A673 (cell line): ENCODE measurements at regions not wholly inside any gene's neighbourhood (a gene's known extent, or its start where the extent isn't known, plus 50 kb on each side); places are given as distances from the start of the nearest gene placed in this dataset.

Experiments used
- CTCF ChIP-seq: fragments of 300-800, 200-600 bp; sonication (generic); conservative IDR thresholded peaks from 2 replicates; pipeline ENCODE4 v1.5.1; 2017; ENCODE audit warnings: low read depth, mild to moderate bottlenecking, antibody characterized with exemption, low read length, moderate library complexity, mixed read lengths
- EZH2 ChIP-seq: fragments of 200-600 bp; sonication (generic); IDR thresholded peaks from 2 replicates; pipeline ENCODE4 v1.6.1; 2017; ENCODE audit warnings: borderline replicate concordance, low read depth, mild to moderate bottlenecking, mixed read lengths, antibody characterized with exemption, low read length; ENCODE audit not compliant: poor library complexity, severe bottlenecking

GRCh38 chr15:37206690-37207089 lies 106.3 kb upstream of the MEIS2 start:
- TF ChIP-seq CTCF, result no peak
- no peak for TF ChIP-seq EZH2
